ENCODE measurements at regions not wholly inside any gene's neighbourhood (a gene's known extent, or its start where the extent isn't known, plus 50 kb on each side); places are given as distances from the start of the nearest gene placed in this dataset.

DNA sequence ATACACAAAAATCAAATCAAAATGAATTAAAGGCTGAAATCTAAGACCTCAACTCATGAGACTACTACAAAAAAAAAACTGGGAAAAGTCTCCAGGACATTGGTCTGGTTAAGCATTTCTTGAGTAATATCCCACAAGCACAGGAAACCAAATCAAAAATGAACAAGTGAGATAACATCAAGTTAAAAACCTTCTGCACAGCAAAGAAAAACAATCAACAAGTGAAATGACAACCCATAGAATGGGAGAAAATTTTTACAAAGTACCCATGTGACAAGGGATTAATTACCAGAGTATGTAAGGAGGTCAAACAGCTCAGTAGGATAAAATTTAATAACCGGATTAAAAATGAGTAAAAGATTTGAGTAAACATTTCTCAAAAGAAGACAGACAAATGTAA lies 338.7 kb downstream of the SLC16A7 start:
- no peak for DNase-seq (ENCODE audit: unreplicated experiment)
- TF ChIP-seq, protein P1, sequence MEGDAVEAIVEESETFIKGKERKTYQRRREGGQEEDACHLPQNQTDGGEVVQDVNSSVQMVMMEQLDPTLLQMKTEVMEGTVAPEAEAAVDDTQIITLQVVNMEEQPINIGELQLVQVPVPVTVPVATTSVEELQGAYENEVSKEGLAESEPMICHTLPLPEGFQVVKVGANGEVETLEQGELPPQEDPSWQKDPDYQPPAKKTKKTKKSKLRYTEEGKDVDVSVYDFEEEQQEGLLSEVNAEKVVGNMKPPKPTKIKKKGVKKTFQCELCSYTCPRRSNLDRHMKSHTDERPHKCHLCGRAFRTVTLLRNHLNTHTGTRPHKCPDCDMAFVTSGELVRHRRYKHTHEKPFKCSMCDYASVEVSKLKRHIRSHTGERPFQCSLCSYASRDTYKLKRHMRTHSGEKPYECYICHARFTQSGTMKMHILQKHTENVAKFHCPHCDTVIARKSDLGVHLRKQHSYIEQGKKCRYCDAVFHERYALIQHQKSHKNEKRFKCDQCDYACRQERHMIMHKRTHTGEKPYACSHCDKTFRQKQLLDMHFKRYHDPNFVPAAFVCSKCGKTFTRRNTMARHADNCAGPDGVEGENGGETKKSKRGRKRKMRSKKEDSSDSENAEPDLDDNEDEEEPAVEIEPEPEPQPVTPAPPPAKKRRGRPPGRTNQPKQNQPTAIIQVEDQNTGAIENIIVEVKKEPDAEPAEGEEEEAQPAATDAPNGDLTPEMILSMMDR (IDR thresholded peaks at IDR 0.05; ENCODE audit: unreplicated experiment) = no peak
- peaks cover 9% of the 10 kb centered on the region for H3K36me3 Mint-ChIP-seq (ENCODE audit: insufficient read depth, unreplicated experiment)
- no peaks in the 10 kb centered on the region for H3K27me3 Mint-ChIP-seq (ENCODE audit: insufficient read depth, unreplicated experiment)
- peaks cover 13% of the 10 kb centered on the region for H3K9me3 Mint-ChIP-seq (ENCODE audit: unreplicated experiment)
- peaks cover 7% of the 10 kb centered on the region for H3K4me1 Mint-ChIP-seq (ENCODE audit: insufficient read depth, unreplicated experiment)
- no peak overlapping the region for H3K27ac Mint-ChIP-seq (ENCODE audit: low read depth, unreplicated experiment)
- H3K4me3 Mint-ChIP-seq (ENCODE audit: unreplicated experiment) = no peak overlapping the region
- CTCF ChIA-PET = interaction anchor here (0.7 kb wide), 1 partner anchor 14 kb away, joined by 3 read pairs; no protein-coding TSS in a partner anchor
- POLR2A ChIA-PET = no interaction called here
- intact Hi-C loops (cut with micrococcal nuclease) = no loop called here
- BruUV-seq (replicated peaks) = no TSS peak

DNA sequence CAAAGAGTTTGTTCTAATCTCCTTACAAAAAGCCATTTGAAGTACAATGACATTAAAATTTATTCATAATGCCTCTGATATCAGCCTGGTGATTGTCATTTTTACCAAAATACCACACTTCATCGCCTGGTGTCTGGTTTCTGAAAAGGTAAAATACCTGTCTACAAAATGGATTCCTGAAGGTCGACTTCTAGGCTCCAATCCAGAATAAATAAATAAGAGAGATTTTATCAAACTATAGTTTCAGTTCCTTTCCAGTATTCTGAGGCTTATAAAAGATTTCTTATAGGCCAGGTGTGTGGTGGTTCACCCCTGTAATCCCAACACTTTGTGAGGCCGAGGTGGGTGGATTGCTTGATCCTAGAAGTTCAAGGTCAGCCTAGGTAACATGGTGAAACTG lies 340.7 kb downstream of the SLC16A7 start:
- POLR2A ChIA-PET = no interaction called here
- CTCF ChIA-PET = interaction anchor here (0.7 to 0.9 kb wide), 2 partner anchors 26 to 330 kb away, joined by 3 read pairs; no protein-coding TSS in a partner anchor
- TF ChIP-seq, protein P1 (IDR thresholded peaks at IDR 0.05; ENCODE audit: unreplicated experiment) = no peak
- no peaks in the 10 kb centered on the region for H3K4me1 Mint-ChIP-seq (ENCODE audit: insufficient read depth, unreplicated experiment)
- DNase-seq (ENCODE audit: unreplicated experiment) = no peak
- no peak overlapping the region for H3K4me3 Mint-ChIP-seq (ENCODE audit: unreplicated experiment)
- no TSS peak for BruUV-seq (replicated peaks)
- peaks cover 6% of the 10 kb centered on the region for H3K36me3 Mint-ChIP-seq (ENCODE audit: insufficient read depth, unreplicated experiment)
- H3K9me3 Mint-ChIP-seq (ENCODE audit: unreplicated experiment) = peaks cover 6% of the 10 kb centered on the region
- intact Hi-C loops (cut with micrococcal nuclease) = no loop called here
- H3K27me3 Mint-ChIP-seq (ENCODE audit: insufficient read depth, unreplicated experiment) = no peaks in the 10 kb centered on the region
- H3K27ac Mint-ChIP-seq (ENCODE audit: low read depth, unreplicated experiment) = no peak overlapping the region

DNA sequence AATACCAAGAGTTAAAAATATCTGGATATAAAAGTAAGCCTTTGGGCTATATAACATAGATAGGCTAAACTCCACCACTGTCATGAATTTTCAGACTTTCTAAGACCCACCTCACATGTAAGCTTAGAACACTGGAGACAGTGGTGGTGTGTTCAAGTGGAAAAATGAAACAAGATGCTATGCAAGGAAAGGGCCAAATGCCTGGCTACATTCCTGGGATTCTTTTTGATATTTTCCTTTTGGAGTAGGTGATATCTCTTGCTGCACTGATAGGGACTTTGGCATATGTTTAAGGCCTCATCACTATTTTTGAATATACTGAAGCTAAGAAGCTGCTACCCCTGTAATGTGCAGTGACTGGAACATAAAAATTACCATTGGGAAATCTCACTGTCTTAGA lies 341.3 kb downstream of the SLC16A7 start:
- Mint-ChIP-seq H3K36me3 (ENCODE audit: insufficient read depth, unreplicated experiment) (no peaks in the 10 kb centered on the region), H3K27ac (ENCODE audit: low read depth, unreplicated experiment) (no peak overlapping the region), H3K27me3 (ENCODE audit: insufficient read depth, unreplicated experiment) (no peaks in the 10 kb centered on the region), H3K9me3 (ENCODE audit: unreplicated experiment) (peaks cover 1% of the 10 kb centered on the region), H3K4me3 (ENCODE audit: unreplicated experiment) (no peak overlapping the region), H3K4me1 (ENCODE audit: insufficient read depth, unreplicated experiment) (no peaks in the 10 kb centered on the region)
- CTCF ChIA-PET = interaction anchor here (0.7 kb wide), 1 partner anchor 27 kb away, joined by 3 read pairs; no protein-coding TSS in a partner anchor
- no peak for DNase-seq (ENCODE audit: unreplicated experiment)
- no TSS peak for BruUV-seq (replicated peaks)
- POLR2A ChIA-PET = no interaction called here
- intact Hi-C loops (cut with micrococcal nuclease) = no loop called here
- TF ChIP-seq, protein P1 (IDR thresholded peaks at IDR 0.05; ENCODE audit: unreplicated experiment) = no peak

DNA sequence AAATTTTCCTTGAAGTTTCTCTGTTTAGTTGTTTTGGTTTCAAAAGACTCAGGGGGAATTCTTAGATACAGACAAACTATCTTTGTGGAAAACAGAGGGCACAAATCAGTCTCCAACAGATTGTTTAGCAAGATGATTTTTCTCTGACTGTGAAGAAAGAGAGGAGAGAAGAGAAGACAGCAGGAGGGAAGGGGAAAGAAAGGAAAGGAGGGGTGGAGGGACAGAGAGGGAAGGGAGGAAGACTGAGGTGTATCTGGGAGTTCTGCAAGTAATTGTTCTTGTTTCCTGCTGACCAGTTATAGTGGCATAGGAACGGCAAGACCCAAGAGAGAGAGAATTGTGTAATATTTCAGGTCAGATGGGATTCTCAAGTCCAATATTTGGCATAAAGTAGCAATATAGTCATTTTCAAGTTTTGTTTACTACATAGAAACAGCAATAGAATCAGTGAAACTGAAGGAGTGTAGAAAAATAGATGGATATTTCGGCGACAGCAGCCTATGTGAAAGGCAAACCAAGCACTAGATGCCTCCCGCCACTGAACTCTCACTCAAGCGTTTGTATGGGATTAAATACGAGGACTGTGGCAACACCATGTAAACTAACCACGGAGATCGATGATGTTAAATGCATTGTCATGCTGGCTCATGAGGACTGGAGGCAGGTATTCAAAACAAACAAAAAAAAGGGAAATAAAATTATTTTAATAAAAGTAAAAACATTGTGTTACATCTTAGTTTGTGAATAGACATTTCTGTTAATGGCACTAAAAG lies 342.5 kb downstream of the SLC16A7 start:
- Mint-ChIP-seq H3K27ac (ENCODE audit: low read depth, unreplicated experiment) (no peak overlapping the region), H3K36me3 (ENCODE audit: insufficient read depth, unreplicated experiment) (no peaks in the 10 kb centered on the region), H3K9me3 (ENCODE audit: unreplicated experiment) (no peaks in the 10 kb centered on the region), H3K4me1 (ENCODE audit: insufficient read depth, unreplicated experiment) (no peaks in the 10 kb centered on the region), H3K27me3 (ENCODE audit: insufficient read depth, unreplicated experiment) (no peaks in the 10 kb centered on the region), H3K4me3 (ENCODE audit: unreplicated experiment) (no peak overlapping the region)
- ChIA-PET POLR2A (interaction anchor here (1.3 kb wide), 1 partner anchor 10 kb away, joined by 5 read pairs; no protein-coding TSS in a partner anchor), CTCF (no interaction called here)
- intact Hi-C loops (cut with micrococcal nuclease) = no loop called here
- TF ChIP-seq, protein P1 (IDR thresholded peaks at IDR 0.05; ENCODE audit: unreplicated experiment) = no peak
- no TSS peak for BruUV-seq (replicated peaks)
- no peak for DNase-seq (ENCODE audit: unreplicated experiment)

Measured in MCF 10A (cell line).